Activated naive CD8-positive, alpha-beta T cell (primary cell): ENCODE measurements at regions not wholly inside any gene's neighbourhood (a gene's known extent, or its start where the extent isn't known, plus 50 kb on each side); places are given as distances from the start of the nearest gene placed in this dataset.
"Not testable (repeated sequence)": the region's sequence is repeated elsewhere in the genome, so short reads cannot be mapped to it uniquely, and the experiment has no call there.

Experiments
- H3K27ac Mint-ChIP-seq: one replicate; pipeline ENCODE4 v1.8.0; 2021; ENCODE audit warnings: mixed read lengths
- H3K27me3 Mint-ChIP-seq: one replicate; pipeline ENCODE4 v1.8.0; 2021; ENCODE audit warnings: mixed read lengths
- H3K36me3 Mint-ChIP-seq: one replicate; pipeline ENCODE4 v1.8.0; 2021; ENCODE audit warnings: mixed read lengths
- H3K4me1 Mint-ChIP-seq: one replicate; pipeline ENCODE4 v1.8.0; 2021; ENCODE audit warnings: low read depth, mixed read lengths
- H3K4me3 Mint-ChIP-seq: one replicate; pipeline ENCODE4 v1.8.0; 2021; ENCODE audit warnings: mild to moderate bottlenecking, mixed read lengths
- H3K9me3 Mint-ChIP-seq: one replicate; pipeline ENCODE4 v1.8.0; 2021; ENCODE audit warnings: low read depth, mixed read lengths

- Mint-ChIP-seq H3K27me3 (peaks cover 3% of the 10 kb centered on the region), H3K9me3 (no peaks in the 10 kb centered on the region), H3K4me1 (no peaks in the 10 kb centered on the region), H3K27ac (no peak overlapping the region), H3K4me3 (no peak overlapping the region), H3K36me3 (no peaks in the 10 kb centered on the region)
These were observed 327.4 kb upstream of the CCL2 start for GRCh38 chr17:33927732-33928133.

- Mint-ChIP-seq H3K4me1 (no peaks in the 10 kb centered on the region), H3K36me3 (no peaks in the 10 kb centered on the region), H3K27me3 (peaks cover 3% of the 10 kb centered on the region)
These were observed 325.8 kb upstream of the CCL2 start for GRCh38 chr17:33929181-33929724.

GRCh38 chr17:33931148-33931814, 323.8 kb upstream of the CCL2 start:
- not testable (repeated sequence) for H3K4me1 Mint-ChIP-seq, H3K27ac Mint-ChIP-seq, H3K36me3 Mint-ChIP-seq, H3K4me3 Mint-ChIP-seq, H3K27me3 Mint-ChIP-seq, H3K9me3 Mint-ChIP-seq

More at GRCh38 chr17:33929181-33929724, 325.8 kb upstream of the CCL2 start:
- H3K27ac Mint-ChIP-seq: no peak overlapping the region
- H3K4me3 Mint-ChIP-seq: no peak overlapping the region
- H3K9me3 Mint-ChIP-seq: no peaks in the 10 kb centered on the region

DNA sequence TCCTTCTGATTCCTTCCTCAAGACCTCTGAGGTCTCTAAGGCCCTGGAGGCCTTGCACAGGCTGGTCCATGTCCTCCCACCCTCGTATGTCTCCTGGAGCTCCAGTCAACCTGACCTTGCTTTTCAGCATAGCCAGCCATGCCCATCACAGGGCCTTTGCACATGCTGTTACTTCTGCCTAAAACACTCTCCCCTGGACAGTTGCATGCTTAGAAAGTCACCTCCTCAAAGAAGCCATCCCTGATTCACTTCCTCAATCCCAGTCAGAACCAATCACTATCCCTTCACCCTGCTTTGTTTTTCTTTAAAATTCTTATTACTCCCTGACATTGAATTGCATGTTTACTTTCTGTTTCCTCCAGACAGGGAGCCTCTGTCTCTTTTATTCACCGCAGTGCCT, 322.1 kb upstream of the CCL2 start:
- Mint-ChIP-seq H3K27ac (no peak overlapping the region), H3K9me3 (no peaks in the 10 kb centered on the region)

DNA sequence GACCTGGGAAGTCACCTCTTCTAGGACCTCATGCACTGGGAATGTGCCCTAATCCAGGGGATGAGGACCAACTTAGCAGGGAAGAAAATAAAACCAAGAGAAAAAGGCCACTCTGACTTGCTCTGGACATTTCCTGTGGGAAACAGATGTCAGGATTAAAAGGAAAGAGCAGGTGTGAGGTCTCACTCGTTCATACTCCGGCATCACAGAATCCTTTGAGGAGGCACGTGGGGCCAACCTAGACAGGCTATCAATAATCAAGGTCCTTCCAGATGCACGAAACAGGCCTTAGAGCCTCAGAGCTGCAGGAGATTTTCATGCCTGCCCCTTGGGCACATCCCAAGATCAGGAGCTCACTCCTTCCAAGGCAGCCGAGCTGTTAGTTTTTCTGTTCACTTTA, 321.5 kb upstream of the CCL2 start:
- Mint-ChIP-seq H3K9me3 (no peaks in the 10 kb centered on the region), H3K27ac (no peak overlapping the region)

More for the DNA sequence above, 322.1 kb upstream of the CCL2 start:
- Mint-ChIP-seq H3K27me3 (peaks cover 3% of the 10 kb centered on the region), H3K4me1 (no peaks in the 10 kb centered on the region), H3K36me3 (no peaks in the 10 kb centered on the region), H3K4me3 (no peak overlapping the region)

DNA sequence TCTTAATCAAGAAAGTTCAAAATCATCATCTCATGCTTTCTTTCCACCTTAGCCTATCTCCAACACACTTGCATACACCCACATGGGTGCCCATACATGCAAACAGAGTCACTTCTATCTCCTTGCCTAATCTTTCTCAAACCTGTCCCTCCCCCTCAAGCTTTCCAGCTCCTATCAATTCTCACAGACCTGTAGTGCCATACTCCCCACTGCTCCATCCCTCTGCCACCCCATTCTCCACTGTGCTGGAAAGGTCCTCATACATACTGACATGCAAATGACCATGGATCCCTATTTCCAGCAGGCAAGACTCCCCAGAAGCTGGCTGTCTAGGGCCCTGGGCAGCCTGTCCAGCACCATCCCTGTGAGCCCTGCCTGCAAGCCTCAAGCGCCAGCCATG, 320.4 kb upstream of the CCL2 start:
- H3K27ac Mint-ChIP-seq: no peak overlapping the region
- H3K9me3 Mint-ChIP-seq: no peaks in the 10 kb centered on the region
- H3K4me1 Mint-ChIP-seq: no peaks in the 10 kb centered on the region
- no peak overlapping the region for H3K4me3 Mint-ChIP-seq
- H3K36me3 Mint-ChIP-seq: no peaks in the 10 kb centered on the region
- no peaks in the 10 kb centered on the region for H3K27me3 Mint-ChIP-seq

More for the DNA sequence above, 321.5 kb upstream of the CCL2 start:
- no peak overlapping the region for H3K4me3 Mint-ChIP-seq
- no peaks in the 10 kb centered on the region for H3K4me1 Mint-ChIP-seq
- H3K36me3 Mint-ChIP-seq: no peaks in the 10 kb centered on the region
- H3K27me3 Mint-ChIP-seq: peaks cover 3% of the 10 kb centered on the region

DNA sequence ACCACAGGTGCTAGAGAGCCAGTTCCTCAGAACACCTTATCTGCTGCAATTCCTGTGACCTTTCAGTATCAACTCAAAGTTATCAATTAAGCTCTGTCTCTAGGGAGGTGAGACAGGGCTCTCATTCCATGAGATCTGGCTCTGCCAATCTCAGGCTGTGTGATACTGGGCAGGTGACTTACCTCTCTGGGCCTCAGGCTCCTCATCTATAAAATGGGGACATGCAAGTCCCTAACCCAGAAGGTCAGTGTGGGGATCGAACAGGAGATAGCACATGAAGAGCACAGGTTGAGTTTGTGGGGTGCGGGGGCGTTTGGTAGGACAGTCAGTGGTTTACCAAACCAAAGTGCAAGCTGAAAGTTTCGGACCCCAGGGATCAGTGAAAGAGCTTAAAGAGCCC, 319.3 kb upstream of the CCL2 start:
- Mint-ChIP-seq H3K27ac (no peak overlapping the region), H3K4me1 (no peaks in the 10 kb centered on the region), H3K4me3 (no peak overlapping the region), H3K36me3 (no peaks in the 10 kb centered on the region), H3K9me3 (no peaks in the 10 kb centered on the region), H3K27me3 (no peaks in the 10 kb centered on the region)

DNA sequence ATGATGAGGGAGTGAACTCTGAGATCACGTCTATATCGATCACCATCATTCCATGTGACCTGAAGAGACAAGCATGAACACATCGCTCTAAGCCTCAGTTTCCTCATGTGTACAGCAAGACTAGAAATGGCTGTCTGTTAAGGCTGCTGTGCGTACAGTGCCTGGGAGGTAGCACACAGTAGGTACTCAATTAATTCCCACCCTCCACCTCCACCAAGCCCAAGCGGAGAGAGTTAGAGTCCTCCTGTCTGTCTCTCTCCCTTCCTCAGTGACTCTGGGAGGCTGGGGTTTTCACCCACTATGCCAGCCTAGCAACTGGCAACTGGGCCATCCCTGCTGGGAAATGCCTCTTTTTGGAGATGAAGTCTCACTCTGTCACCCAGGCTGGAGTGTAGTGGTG, 318.3 kb upstream of the CCL2 start:
- Mint-ChIP-seq H3K4me3 (no peak overlapping the region), H3K4me1 (no peaks in the 10 kb centered on the region), H3K36me3 (no peaks in the 10 kb centered on the region), H3K9me3 (no peaks in the 10 kb centered on the region), H3K27ac (no peak overlapping the region), H3K27me3 (no peaks in the 10 kb centered on the region)

GRCh38 chr17:33939959-33940358, 315.1 kb upstream of the CCL2 start:
- Mint-ChIP-seq H3K27ac (no peak overlapping the region), H3K4me1 (no peaks in the 10 kb centered on the region), H3K9me3 (no peaks in the 10 kb centered on the region), H3K4me3 (no peak overlapping the region), H3K36me3 (no peaks in the 10 kb centered on the region), H3K27me3 (no peaks in the 10 kb centered on the region)

GRCh38 chr17:33940769-33941370, 314.2 kb upstream of the CCL2 start:
- H3K27ac Mint-ChIP-seq: no peak overlapping the region
- no peak overlapping the region for H3K4me3 Mint-ChIP-seq
- H3K36me3 Mint-ChIP-seq: no peaks in the 10 kb centered on the region
- H3K27me3 Mint-ChIP-seq: no peaks in the 10 kb centered on the region
- H3K4me1 Mint-ChIP-seq: no peaks in the 10 kb centered on the region
- H3K9me3 Mint-ChIP-seq: no peaks in the 10 kb centered on the region

DNA sequence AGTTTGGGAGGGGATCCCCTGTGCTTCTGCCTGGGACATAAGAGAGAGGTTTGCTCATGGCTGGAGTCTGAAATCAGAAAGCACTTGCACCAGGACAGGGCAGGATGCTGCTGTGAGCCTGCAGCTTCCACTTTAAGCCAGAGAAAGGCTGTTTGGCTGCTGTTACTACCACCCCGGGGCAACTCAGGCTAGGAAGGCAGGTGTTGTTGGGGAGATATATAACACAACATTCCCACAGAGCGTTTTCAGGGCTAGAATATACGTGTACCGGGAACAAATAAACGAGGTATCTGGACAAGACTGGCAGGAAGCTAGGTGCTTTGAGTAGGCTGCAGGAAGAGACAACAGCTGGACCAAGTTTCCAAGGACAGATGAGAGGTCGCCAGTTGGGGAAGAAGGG, 313.3 kb upstream of the CCL2 start:
- no peaks in the 10 kb centered on the region for H3K4me1 Mint-ChIP-seq
- H3K27ac Mint-ChIP-seq: no peak overlapping the region
- H3K4me3 Mint-ChIP-seq: no peak overlapping the region
- no peaks in the 10 kb centered on the region for H3K36me3 Mint-ChIP-seq
- no peaks in the 10 kb centered on the region for H3K27me3 Mint-ChIP-seq
- no peaks in the 10 kb centered on the region for H3K9me3 Mint-ChIP-seq

DNA sequence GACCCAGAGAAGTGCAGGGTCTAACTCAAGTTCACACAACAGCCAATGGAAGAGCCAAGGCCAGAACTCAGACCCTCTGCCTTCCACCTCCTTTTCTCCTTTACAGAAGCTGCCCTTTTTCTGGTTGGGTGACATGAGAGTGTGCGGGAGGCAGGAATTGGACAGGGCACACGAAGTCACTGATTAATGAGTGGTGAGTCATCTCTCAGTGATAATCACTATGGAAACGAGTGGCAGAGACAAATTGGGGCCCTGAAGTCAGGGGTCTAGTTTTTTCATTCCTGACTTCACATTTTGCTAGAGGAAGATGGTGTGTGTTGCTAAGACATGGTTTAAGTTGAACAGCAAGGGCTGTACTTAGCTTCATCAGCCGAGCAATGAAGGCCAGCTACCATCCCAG, 312.7 kb upstream of the CCL2 start:
- no peak overlapping the region for H3K4me3 Mint-ChIP-seq
- no peaks in the 10 kb centered on the region for H3K36me3 Mint-ChIP-seq
- H3K9me3 Mint-ChIP-seq: no peaks in the 10 kb centered on the region
- no peak overlapping the region for H3K27ac Mint-ChIP-seq
- H3K4me1 Mint-ChIP-seq: no peaks in the 10 kb centered on the region
- H3K27me3 Mint-ChIP-seq: no peaks in the 10 kb centered on the region

DNA sequence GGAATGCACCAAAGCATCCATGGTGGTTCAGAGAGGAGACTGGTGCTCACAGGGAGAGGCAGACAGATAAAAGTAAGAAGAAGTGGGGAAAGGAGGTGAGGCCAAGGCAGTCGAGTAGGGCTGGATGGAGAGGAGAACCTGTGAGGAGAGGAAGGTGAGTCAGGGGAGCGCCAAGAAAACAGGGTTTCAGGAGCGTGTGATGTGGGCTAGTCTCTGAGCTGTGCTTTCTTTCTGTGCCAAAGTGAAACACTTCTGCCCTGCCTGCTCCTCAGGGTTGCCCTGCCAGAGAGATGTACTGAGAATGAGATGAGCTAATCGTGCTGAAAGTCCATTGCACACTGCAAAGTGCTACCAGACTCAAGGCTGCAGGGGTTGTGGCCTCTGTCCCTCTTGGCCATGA, 310.7 kb upstream of the CCL2 start:
- no peaks in the 10 kb centered on the region for H3K4me1 Mint-ChIP-seq
- no peaks in the 10 kb centered on the region for H3K27me3 Mint-ChIP-seq
- H3K36me3 Mint-ChIP-seq: no peaks in the 10 kb centered on the region
- no peak overlapping the region for H3K27ac Mint-ChIP-seq
- no peak overlapping the region for H3K4me3 Mint-ChIP-seq
- no peaks in the 10 kb centered on the region for H3K9me3 Mint-ChIP-seq

- Mint-ChIP-seq H3K36me3 (no peaks in the 10 kb centered on the region), H3K27ac (no peak overlapping the region), H3K4me3 (no peak overlapping the region), H3K9me3 (no peaks in the 10 kb centered on the region), H3K27me3 (no peaks in the 10 kb centered on the region), H3K4me1 (no peaks in the 10 kb centered on the region)
These were observed 310.3 kb upstream of the CCL2 start for GRCh38 chr17:33944826-33945225.

- Mint-ChIP-seq H3K27ac (no peak overlapping the region), H3K4me1 (no peaks in the 10 kb centered on the region), H3K9me3 (no peaks in the 10 kb centered on the region), H3K4me3 (no peak overlapping the region), H3K36me3 (no peaks in the 10 kb centered on the region), H3K27me3 (peaks cover 2% of the 10 kb centered on the region)
These were observed 309.2 kb upstream of the CCL2 start for GRCh38 chr17:33945646-33946546.
